ENCODE measurements at regions not wholly inside any gene's neighbourhood (a gene's known extent, or its start where the extent isn't known, plus 50 kb on each side); places are given as distances from the start of the nearest gene placed in this dataset.

- WGBS, 2 donors = 90 to 91% methylated on average over 5 of the region's 5 CpGs
- intact Hi-C loops (cut with DNase I; ENCODE audit: low total_unique reads) = no loop called here
- no peak overlapping the region for H3K4me3 ChIP-seq (ENCODE audit: low read depth, poor library complexity, severe bottlenecking)
- DNase-seq (ENCODE audit: low spot score in 2 of 2) = no peak
- no peak for TF ChIP-seq CTCF (IDR thresholded peaks at IDR 0.05)
- TF ChIP-seq POLR2A (IDR thresholded peaks at IDR 0.05) = no peak
These were observed 260.5 kb downstream of the MSX2 start for GRCh38 chr5:174984863-174985262.

GRCh38 chr5:174982485-174982884, 258.1 kb downstream of the MSX2 start:
- DNase-seq (ENCODE audit: low spot score in 2 of 2) = no peak
- intact Hi-C loops (cut with DNase I; ENCODE audit: low total_unique reads) = no loop called here
- no peak for TF ChIP-seq CTCF (IDR thresholded peaks at IDR 0.05)
- TF ChIP-seq POLR2A (IDR thresholded peaks at IDR 0.05) = no peak
- WGBS, 2 donors = 29 to 46% methylated on average over 2 of the region's 2 CpGs
- no peak overlapping the region for H3K4me3 ChIP-seq (ENCODE audit: low read depth, poor library complexity, severe bottlenecking)

DNA sequence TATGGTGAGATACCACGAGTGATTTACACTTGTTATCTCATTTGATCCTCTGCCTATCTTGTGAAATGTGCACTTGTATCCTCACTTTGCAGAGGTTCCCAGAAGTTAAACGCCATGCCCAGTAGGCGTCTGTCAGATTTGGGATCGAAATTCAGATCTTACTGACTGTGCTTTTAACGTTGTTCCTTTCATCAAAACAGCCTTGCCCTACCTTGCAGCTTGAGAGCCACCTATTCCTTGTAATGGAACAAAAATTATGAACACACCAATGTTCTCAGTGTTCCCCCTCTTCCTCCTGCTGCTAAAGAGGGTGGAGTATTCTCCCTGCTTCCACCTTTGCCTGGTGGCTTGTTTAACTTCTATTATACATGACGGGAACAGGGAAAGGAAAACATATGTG, 257.0 kb downstream of the MSX2 start:
- WGBS, 2 donors = 26 to 38% methylated on average over 6 of the region's 6 CpGs
- TF ChIP-seq POLR2A (IDR thresholded peaks at IDR 0.05) = no peak
- TF ChIP-seq CTCF (IDR thresholded peaks at IDR 0.05) = no peak
- no peak for DNase-seq (ENCODE audit: low spot score in 2 of 2)
- no peak overlapping the region for H3K4me3 ChIP-seq (ENCODE audit: low read depth, poor library complexity, severe bottlenecking)
- intact Hi-C loops (cut with DNase I; ENCODE audit: low total_unique reads) = no loop called here

GRCh38 chr5:174980952-174981351, 256.6 kb downstream of the MSX2 start:
- no peak overlapping the region for H3K4me3 ChIP-seq (ENCODE audit: low read depth, poor library complexity, severe bottlenecking)
- WGBS, 2 donors = 44% methylated on average over 2 of the region's 2 CpGs
- DNase-seq (ENCODE audit: low spot score in 2 of 2) = no peak
- intact Hi-C loops (cut with DNase I; ENCODE audit: low total_unique reads) = no loop called here
- TF ChIP-seq POLR2A (IDR thresholded peaks at IDR 0.05) (no peak), CTCF (IDR thresholded peaks at IDR 0.05) (no peak)

- 25 to 34% methylated on average over 2 of the region's 2 CpGs for WGBS, 2 donors
- no peak overlapping the region for H3K4me3 ChIP-seq (ENCODE audit: low read depth, poor library complexity, severe bottlenecking)
- DNase-seq (ENCODE audit: low spot score in 2 of 2) = no peak
- no peak for TF ChIP-seq CTCF (IDR thresholded peaks at IDR 0.05)
- TF ChIP-seq POLR2A (IDR thresholded peaks at IDR 0.05) = no peak
- intact Hi-C loops (cut with DNase I; ENCODE audit: low total_unique reads) = no loop called here
These were observed 247.9 kb downstream of the MSX2 start for GRCh38 chr5:174972291-174972690.

DNA sequence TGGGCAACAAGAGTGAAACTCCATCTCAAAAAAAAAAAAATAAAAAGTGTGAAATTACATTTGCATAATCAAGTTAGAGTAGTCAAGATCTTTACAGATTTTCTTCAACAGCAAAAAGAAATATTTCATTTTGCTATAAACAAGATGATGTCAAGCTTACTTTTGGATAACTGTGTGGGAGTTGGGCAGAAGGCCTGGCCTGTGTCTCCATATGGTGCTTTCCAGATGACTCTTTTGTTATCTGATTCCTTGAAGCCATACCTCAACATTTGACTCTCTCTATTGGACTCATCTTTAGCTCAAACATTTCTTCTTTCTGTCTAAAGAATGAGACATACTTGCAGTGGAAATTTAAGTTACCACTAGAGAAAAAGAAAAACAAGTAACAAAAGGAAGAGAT, 246.8 kb downstream of the MSX2 start:
- no peak overlapping the region for H3K4me3 ChIP-seq (ENCODE audit: low read depth, poor library complexity, severe bottlenecking)
- DNase-seq (ENCODE audit: low spot score in 2 of 2) = no peak
- no peak for TF ChIP-seq CTCF (IDR thresholded peaks at IDR 0.05)
- intact Hi-C loops (cut with DNase I; ENCODE audit: low total_unique reads) = no loop called here

Data from lower leg skin (tissue), 4 donors.